Transverse colon (tissue), 4 donors: ENCODE measurements at regions not wholly inside any gene's neighbourhood (a gene's known extent, or its start where the extent isn't known, plus 50 kb on each side); places are given as distances from the start of the nearest gene placed in this dataset.

ENCODE experiments used
- DNase-seq: peaks from one replicate; pipeline ENCODE4 v3.0.0-alpha.2; 2019
- H3K27ac ChIP-seq, 4 donors: fragments of 200-600 bp; sonication (generic); 2 replicates each; pipeline ENCODE4 v1.5.1; 2016 to 2018; ENCODE audit warnings: inconsistent platforms in 4 of 4
- H3K27me3 ChIP-seq: fragments of 200-600 bp; sonication (generic); 2 replicates; pipeline ENCODE4 v1.5.1; 2017; ENCODE audit warnings: inconsistent platforms
- H3K36me3 ChIP-seq, 4 donors: fragments of 200-600 bp; sonication (generic); 2 replicates each; pipeline ENCODE4 v1.5.1; 2017 to 2019; ENCODE audit warnings: inconsistent platforms in 4 of 4
- H3K4me1 ChIP-seq, 4 donors: fragments of 200-600 bp; sonication (generic); 2 replicates each; pipeline ENCODE4 v1.5.1; 2017 to 2020; ENCODE audit warnings: inconsistent platforms in 4 of 4
- H3K4me3 ChIP-seq, 4 donors: fragments of 200-600 bp; sonication (generic); 1 replicate in 1 of 4; 2 replicates in 3 of 4; pipeline versions ENCODE4 v1.5.1 to v1.6.1; 2017 to 2019; ENCODE audit warnings: inconsistent platforms in 4 of 4
- H3K9me3 ChIP-seq, 2 donors: fragments of 200-600 bp; sonication (generic); 2 replicates each; pipeline ENCODE4 v1.5.1; 2017 to 2019; ENCODE audit warnings: inconsistent platforms in 2 of 2
- EP300 ChIP-seq: sonication (generic); formaldehyde crosslinking; IDR thresholded peaks from one replicate; pipeline ENCODE4 v1.6.1; 2017; ENCODE audit warnings: antibody characterized with exemption, low read depth
- POLR2A ChIP-seq: fragments of 450-650 bp; IDR thresholded peaks from one replicate; pipeline ENCODE4 v1.6.1; 2016; ENCODE audit warnings: antibody characterized with exemption, mild to moderate bottlenecking, moderate library complexity
- POLR2AphosphoS5 ChIP-seq, 3 donors: sonication (generic); formaldehyde crosslinking; IDR thresholded peaks; one replicate each; pipeline ENCODE4 v1.6.1; 2016; ENCODE audit warnings: antibody characterized with exemption in 3 of 3
- WGBS, 2 donors: methylation state at CpG; one replicate each; pipeline ENCODE4 v1.1.5; 2018; ENCODE audit warnings: low coverage in 1 of 2; 5-methylcytosine and 5-hydroxymethylcytosine counted together
- in situ Hi-C, 4 donors: fragments of 200-750 bp; cut with MboI; loops; one replicate each; pipeline versions ENCODE4 v1.15.0 to v1.15.1; 2017; ENCODE audit warnings: low sequenced_read_pairs in 3 of 4, low pct_ligation_motif_present in 1 of 4, low pct_unique_long_range_greater_than_20kb in 1 of 4
- intact Hi-C: fragments of 100-400 bp; cut with DNase I; formaldehyde crosslinking; loops from one replicate; pipeline ENCODE4 v1.15.1; 2023; ENCODE audit warnings: low total_unique reads
- TF ChIP-seq, protein P1 (sequence below), 5 experiments: fragments of 200-600 bp in 3 of 5; fragments of 450-650 bp in 2 of 5; sonication (generic) in 3 of 5; IDR thresholded peaks; 1 replicate in 2 of 5; 2 replicates in 3 of 5; pipeline ENCODE4 v1.5.1; 2016 to 2017; ENCODE audit warnings: antibody characterized with exemption in 5 of 5, inconsistent platforms in 3 of 5, mild to moderate bottlenecking in 2 of 5, moderate library complexity in 1 of 5

DNA sequence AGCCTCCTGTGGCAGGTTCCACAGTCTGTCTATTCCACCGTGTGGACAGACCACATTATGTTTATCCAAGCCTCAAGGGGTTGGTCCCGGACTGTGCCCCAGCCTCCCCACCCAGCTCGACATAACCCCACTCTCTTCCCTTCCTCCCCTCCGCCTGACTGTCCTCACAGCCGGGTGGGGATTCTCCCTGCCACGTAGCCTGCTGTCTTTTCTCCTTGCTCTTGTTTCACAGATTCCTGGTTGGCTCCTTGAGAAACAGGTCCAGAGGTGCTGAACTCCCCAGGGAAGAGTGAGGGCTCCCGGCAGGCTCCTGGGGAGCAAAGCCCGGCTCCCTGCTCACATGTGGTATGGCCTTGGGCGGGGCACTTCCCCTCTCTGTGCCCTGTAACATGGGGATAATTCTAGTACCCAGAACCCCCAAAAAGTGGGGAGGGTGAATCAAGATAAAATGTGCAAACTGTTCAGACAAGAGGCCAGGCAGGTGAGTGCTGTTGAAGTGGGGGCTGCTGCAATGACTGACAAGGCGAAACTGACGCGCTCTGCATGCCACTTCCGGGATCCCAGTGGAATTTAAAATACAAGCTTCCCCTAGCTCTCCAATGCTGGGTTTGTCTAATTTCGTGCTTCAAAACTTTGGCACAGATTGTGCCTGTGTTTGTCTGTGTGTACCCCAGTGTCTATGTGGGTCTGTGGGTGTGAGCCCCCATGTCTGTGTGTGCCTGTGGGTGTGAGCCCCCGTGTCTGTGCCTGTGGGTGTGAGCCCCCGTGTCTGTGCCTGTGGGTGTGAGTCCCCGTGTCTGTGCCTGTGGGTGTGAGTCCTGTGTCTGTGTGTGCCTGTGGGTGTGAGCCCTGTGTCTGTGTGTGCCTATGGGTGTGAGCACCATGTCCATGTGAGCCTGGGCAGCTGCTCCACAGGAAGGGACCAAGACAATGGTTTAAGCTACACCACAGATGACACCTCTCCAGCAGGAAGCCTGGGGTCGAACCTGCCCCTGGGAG, 160.6 kb upstream of the IQSEC1 start:
- Histone ChIP-seq H3K4me1 (no peaks in the 10 kb centered on the region), H3K27me3 (peaks cover 26% of the 10 kb centered on the region), H3K4me3 (no peak overlapping the region), H3K9me3 (no peaks in the 10 kb centered on the region), H3K36me3 (no peaks in the 10 kb centered on the region), H3K27ac (no peak overlapping the region)
- no peak for TF ChIP-seq EP300
- no peak for TF ChIP-seq POLR2AphosphoS5 (IDR thresholded peaks at IDR 0.05)
- TF ChIP-seq POLR2A: no peak
- TF ChIP-seq, protein P1, sequence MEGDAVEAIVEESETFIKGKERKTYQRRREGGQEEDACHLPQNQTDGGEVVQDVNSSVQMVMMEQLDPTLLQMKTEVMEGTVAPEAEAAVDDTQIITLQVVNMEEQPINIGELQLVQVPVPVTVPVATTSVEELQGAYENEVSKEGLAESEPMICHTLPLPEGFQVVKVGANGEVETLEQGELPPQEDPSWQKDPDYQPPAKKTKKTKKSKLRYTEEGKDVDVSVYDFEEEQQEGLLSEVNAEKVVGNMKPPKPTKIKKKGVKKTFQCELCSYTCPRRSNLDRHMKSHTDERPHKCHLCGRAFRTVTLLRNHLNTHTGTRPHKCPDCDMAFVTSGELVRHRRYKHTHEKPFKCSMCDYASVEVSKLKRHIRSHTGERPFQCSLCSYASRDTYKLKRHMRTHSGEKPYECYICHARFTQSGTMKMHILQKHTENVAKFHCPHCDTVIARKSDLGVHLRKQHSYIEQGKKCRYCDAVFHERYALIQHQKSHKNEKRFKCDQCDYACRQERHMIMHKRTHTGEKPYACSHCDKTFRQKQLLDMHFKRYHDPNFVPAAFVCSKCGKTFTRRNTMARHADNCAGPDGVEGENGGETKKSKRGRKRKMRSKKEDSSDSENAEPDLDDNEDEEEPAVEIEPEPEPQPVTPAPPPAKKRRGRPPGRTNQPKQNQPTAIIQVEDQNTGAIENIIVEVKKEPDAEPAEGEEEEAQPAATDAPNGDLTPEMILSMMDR (IDR thresholded peaks at IDR 0.05): no peak
- intact Hi-C loops: no loop called here
- WGBS, 2 donors: 49% methylated on average over 18 of the region's 18 CpGs; no CpG with 5 or more reads in 1 of the 2 donors
- in situ Hi-C loops: no loop called here
- no peak for DNase-seq

DNA sequence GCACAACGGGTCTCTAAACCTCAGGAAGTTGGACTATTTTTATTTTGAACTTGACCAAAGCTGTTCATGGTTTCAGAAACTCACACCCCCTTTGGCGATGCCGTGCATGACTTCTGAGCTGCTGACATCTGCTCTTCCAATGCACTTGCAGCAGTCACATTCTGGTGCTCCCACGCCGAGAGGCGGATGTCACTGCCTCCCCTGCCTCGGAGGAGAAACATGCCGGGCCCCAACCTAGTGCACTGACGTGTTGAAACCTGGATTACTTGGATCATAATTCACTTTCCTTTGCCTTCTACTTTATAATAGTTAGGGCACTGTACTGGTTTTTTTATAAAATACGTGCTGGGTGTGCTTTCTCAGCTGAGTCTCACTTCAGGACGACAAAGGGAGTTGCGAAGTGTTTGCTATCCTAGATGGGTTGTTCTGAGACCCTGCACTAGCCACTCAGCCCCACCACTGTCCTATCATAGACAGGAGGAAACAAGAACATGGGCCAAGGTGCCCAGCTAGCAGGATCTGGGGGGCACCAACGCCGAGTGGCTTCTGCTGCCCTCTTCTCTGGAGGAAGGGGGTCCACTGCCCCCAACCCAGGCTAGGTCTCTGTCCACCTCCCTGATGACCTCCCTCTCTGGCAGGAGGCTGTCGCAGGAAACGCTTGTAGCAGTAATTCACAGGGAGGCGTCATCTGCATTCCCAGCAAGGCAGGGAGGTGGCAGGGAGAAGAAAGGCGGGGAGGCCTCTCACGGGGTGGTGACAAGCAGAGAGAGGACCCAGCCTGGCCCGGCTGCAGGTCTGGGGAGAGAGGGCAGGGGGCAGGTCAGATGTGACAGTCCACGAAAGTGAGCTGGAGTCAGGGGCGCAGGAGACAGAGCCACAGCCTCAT, 158.8 kb upstream of the IQSEC1 start:
- Histone ChIP-seq H3K36me3 (no peaks in the 10 kb centered on the region), H3K9me3 (no peaks in the 10 kb centered on the region), H3K4me3 (no peak overlapping the region), H3K27me3 (peaks cover 26% of the 10 kb centered on the region), H3K4me1 (no peaks in the 10 kb centered on the region), H3K27ac (no peak overlapping the region)
- WGBS, 2 donors: 39 to 67% methylated on average over 3 to 22 of the region's 22 CpGs
- in situ Hi-C loops (no loop called here), intact Hi-C loops (no loop called here)
- no peak for DNase-seq
- TF ChIP-seq, protein P1 (IDR thresholded peaks at IDR 0.05): no peak
- no peak for TF ChIP-seq POLR2AphosphoS5 (IDR thresholded peaks at IDR 0.05)
- no peak for TF ChIP-seq POLR2A
- TF ChIP-seq EP300: no peak

DNA sequence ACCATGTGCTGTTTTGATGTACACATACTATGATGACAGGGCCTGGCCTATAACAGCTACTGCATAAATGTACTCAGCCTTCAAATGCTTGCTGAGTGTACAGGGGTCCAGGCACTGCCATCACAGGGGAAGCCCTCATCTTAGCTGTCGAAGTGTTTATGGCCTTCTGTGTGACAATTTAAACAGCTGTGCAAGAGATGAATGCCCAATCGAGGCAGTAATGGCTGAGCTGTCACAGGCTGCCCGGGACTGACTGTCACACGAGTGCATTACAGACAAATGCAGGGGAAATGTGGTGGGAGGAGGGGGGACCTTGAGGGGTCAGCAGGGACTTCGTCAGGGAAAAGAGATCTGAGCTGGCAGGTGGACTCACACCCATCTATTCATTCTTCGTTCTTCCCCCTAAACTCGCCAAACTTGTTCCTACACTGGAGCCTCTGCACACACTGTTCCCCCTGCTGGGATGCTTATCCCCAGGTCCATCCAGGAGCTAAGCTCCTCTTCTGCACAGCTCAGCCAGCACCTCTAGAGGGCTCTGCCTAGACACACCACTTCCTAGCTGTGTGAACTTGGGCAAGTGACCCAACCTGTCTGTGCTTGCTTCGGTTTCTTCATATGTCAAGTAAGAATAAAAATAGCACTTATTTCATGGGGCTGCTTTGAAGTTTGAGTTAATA, 156.2 kb upstream of the IQSEC1 start:
- TF ChIP-seq, protein P1 (IDR thresholded peaks at IDR 0.05): no peak
- no peak for TF ChIP-seq EP300
- TF ChIP-seq POLR2A: no peak
- no peak for TF ChIP-seq POLR2AphosphoS5 (IDR thresholded peaks at IDR 0.05)
- peaks cover 17% of the 10 kb centered on the region for H3K27me3 ChIP-seq
- no peak overlapping the region for H3K4me3 ChIP-seq
- intact Hi-C loops: no loop called here
- no peaks in the 10 kb centered on the region for H3K9me3 ChIP-seq
- no peaks in the 10 kb centered on the region for H3K36me3 ChIP-seq
- no peak overlapping the region for H3K27ac ChIP-seq
- no peaks in the 10 kb centered on the region for H3K4me1 ChIP-seq
- DNase-seq: no peak
- 40 to 60% methylated on average over 1 to 8 of the region's 8 CpGs for WGBS, 2 donors
- in situ Hi-C loops: no loop called here
